ENCODE measurements at regions not wholly inside any gene's neighbourhood (a gene's known extent, or its start where the extent isn't known, plus 50 kb on each side); places are given as distances from the start of the nearest gene placed in this dataset.
"Not testable (repeated sequence)": the region's sequence is repeated elsewhere in the genome, so short reads cannot be mapped to it uniquely, and the experiment has no call there.

GRCh38 chr4:126458993-126459392, 1144.2 kb downstream of the FAT4 start:
- ATAC-seq (no peak), DNase-seq (no peak)
- intact Hi-C loops (cut with DNase I, micrococcal nuclease) = no loop called here

GRCh38 chr4:126465341-126465740, 1150.6 kb downstream of the FAT4 start:
- ATAC-seq (no peak), DNase-seq (no peak)
- intact Hi-C loops (cut with DNase I, micrococcal nuclease) = no loop called here

DNA sequence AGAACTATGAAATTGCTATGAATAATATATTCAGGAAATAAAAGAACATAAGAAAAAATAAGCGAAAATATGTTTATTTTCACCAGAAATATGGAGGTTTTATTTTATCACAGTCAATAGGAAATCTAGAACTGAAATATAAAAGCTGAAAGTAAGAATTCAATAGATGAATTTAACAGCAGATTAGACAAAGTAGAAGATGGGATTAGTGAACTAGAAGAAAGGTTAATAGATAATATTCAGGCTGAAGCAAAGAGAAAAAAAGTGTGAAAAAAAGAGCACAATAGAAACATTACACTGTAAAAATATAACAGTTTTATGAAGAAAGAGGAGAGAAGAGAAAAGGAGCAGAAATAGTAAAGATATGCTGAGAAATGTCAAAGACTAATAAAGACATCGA, 1152.1 kb downstream of the FAT4 start:
- DNase-seq = no peak
- no peak for ATAC-seq
- intact Hi-C loops (cut with DNase I, micrococcal nuclease) = no loop called here

GRCh38 chr4:126468144-126468543, 1153.4 kb downstream of the FAT4 start:
- DNase-seq (no peak), ATAC-seq (no peak)
- intact Hi-C loops (cut with DNase I, micrococcal nuclease) = no loop called here

- intact Hi-C loops (cut with DNase I, micrococcal nuclease) = no loop called here
- ATAC-seq = no peak
- no peak for DNase-seq
These were observed 1156.1 kb downstream of the FAT4 start for GRCh38 chr4:126470862-126471261.

GRCh38 chr4:126475730-126476129, 1157.0 kb upstream of the INTU start:
- DNase-seq (no peak), ATAC-seq (no peak)
- intact Hi-C loops (cut with DNase I, micrococcal nuclease) = no loop called here

- no peak for DNase-seq
- ATAC-seq = no peak
- intact Hi-C loops (cut with DNase I, micrococcal nuclease) = no loop called here
These were observed 1153.0 kb upstream of the INTU start for GRCh38 chr4:126479709-126480108.

DNA sequence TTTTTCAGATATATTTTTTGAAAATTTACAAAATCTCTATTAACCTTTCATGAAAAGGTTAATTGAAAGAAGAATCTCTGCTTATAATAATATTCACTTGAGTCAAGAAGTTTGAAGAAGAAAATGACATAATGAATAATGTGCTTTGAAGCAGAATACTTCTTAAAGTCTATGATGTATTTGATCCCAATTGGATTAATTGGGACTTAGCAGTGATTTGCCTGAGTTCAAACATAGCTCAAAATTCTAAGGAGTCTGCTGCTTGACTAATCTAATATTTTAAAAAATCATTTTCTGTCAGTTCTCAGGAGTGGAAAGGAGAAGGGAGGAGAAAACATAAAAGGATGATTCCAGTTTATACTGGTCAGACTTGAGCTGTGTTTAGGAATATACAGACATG, 1150.4 kb upstream of the INTU start:
- intact Hi-C loops (cut with DNase I, micrococcal nuclease) = no loop called here
- DNase-seq = no peak
- ATAC-seq = no peak

- ATAC-seq = no peak
- intact Hi-C loops (cut with DNase I, micrococcal nuclease) = no loop called here
- DNase-seq = no peak
These were observed 1146.4 kb upstream of the INTU start for GRCh38 chr4:126486377-126486776.

- DNase-seq (no peak), ATAC-seq (no peak)
- intact Hi-C loops (cut with DNase I, micrococcal nuclease) = no loop called here
These were observed 1142.8 kb upstream of the INTU start for GRCh38 chr4:126489826-126490463.

DNA sequence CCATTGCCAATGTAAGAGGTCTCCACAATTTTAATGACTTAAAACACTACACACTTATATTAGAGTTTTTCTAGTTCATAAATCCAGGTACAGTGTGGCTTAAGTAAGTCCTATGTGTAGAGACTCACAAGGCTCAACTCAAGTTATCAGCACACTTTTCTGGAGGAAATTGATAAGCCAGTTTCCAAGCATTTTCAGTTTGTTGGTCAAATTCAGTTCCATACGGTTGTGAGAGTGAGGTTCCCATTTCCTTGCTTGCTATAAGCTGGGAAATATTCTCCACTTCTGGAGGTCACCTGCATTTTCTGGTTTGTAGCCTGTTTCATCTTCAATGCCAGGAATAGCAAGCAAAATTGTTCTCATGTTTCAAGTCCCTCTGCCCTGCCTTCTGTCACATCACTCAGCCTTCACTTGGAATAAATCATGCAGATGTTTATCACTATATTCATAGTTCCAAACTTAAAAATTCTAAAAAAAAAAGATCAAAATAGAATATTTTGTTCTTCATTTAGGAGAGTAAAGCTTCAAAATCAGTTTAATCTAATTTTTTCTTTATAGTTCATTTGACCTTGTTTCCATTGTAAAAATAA, 1137.5 kb upstream of the INTU start:
- intact Hi-C loops (cut with DNase I, micrococcal nuclease) = no loop called here

DNA sequence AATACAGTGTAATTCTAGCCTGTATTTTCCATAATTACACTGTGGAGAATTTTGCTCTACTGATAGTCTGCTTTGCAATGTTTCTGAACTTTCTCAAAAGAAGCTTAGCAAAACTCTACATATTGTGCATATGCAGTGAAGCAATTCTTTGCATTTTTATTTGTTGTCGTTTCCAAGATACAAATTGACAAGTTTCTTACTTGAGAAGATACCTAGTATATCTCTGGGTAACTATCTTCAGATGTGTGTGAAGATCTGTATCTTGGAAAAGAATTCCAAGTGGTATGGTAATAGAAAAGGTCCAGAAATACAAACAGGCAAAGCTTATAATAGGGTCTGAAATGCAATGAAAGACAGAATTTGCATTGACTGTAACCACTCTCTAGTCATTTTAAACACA, 1119.8 kb upstream of the INTU start:
- intact Hi-C loops (cut with DNase I, micrococcal nuclease) = no loop called here
- DNase-seq (no peak), ATAC-seq (no peak)

More for the DNA sequence above, 1137.5 kb upstream of the INTU start:
- DNase-seq = no peak
- no peak for ATAC-seq

DNA sequence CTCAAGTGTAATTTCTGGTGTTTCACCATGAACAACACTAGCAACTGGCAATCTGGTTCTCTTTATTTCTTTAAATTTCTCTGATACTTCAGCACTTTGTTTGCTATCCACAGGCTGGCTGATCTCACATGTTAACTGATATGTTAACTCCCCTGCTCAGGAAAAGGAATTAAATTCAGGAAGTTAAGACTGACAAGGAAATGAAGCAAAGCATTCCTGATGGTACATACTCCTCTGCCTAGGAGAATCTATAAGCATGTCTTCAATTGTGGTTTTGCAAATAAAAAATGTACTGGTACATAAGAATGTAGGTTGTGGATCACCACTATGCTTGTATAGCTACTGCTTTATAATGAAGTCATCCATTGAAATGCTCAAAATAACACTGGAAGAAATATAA, 1119.2 kb upstream of the INTU start:
- intact Hi-C loops (cut with DNase I, micrococcal nuclease) = no loop called here
- no peak for ATAC-seq
- no peak for DNase-seq

DNA sequence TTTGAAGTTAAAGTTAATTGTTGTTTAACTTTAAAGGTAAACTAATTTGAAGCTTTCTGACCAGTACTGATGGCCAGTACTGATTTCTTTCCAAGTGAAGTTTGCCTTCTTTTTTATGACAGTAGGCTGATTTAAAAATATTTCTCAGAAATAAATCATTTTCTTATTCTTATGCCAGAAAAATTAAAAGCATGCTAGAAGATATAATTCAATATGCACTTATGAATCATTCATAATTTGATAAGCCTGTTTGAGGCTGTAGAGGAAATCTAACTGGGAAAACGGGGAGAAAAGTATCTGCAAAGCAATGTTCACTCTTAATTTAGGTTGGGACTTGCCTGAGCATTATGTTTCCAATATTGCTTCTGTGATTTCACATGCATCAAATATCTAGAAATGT, 1112.0 kb upstream of the INTU start:
- ATAC-seq (no peak), DNase-seq (no peak)
- intact Hi-C loops (cut with DNase I, micrococcal nuclease) = no loop called here

DNA sequence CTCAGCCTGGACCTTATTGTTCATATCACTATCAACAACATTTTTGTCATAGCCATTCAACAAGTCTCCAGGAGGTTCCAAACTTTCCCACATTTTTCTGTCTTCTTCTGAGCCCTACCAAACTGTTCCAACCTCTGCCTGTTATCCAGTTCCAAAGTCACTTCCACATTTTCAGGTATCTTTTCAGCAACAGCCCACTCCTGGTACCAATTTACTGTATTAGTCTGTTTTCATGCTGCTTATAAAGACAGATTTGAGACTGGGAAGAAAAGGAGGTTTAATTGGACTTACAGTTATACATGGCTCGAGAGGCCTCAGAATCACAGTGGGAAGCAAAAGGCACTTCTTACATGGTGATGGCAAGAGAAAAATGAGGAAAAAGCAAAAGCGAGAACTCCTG, 1107.4 kb upstream of the INTU start:
- DNase-seq; ATAC-seq; intact Hi-C loops (cut with DNase I, micrococcal nuclease): not testable (repeated sequence)

GRCh38 chr4:126526335-126526734, 1106.4 kb upstream of the INTU start:
- no peak for ATAC-seq
- no peak for DNase-seq
- intact Hi-C loops (cut with DNase I, micrococcal nuclease) = no loop called here

- no peak for ATAC-seq
- intact Hi-C loops (cut with DNase I, micrococcal nuclease) = no loop called here
These were observed 1102.8 kb upstream of the INTU start for GRCh38 chr4:126529997-126530396.

GRCh38 chr4:126530996-126531585, 1101.7 kb upstream of the INTU start:
- ATAC-seq (no peak), DNase-seq (no peak)
- intact Hi-C loops (cut with DNase I, micrococcal nuclease) = no loop called here

More at GRCh38 chr4:126529997-126530396, 1102.8 kb upstream of the INTU start:
- DNase-seq = no peak

DNA sequence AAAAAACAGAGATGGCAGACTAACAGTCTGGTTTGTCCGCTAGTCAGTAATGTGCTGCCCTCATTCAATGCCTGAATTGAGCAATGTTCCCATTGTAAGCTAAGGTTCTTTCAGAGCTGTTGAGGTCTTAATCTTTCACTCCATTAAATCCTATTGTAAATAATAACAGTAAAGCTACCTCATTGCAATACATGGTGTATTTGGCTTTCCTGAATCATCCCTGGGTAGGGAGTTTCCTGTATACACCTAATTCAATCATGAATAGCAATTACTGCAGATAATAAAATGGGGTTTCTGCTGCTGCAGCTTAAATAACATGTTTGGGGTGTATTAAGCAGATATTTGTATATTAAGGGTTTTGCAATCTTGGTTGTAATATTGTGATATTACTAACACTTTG, 1100.2 kb upstream of the INTU start:
- no peak for ATAC-seq
- intact Hi-C loops (cut with DNase I, micrococcal nuclease) = no loop called here

DNA sequence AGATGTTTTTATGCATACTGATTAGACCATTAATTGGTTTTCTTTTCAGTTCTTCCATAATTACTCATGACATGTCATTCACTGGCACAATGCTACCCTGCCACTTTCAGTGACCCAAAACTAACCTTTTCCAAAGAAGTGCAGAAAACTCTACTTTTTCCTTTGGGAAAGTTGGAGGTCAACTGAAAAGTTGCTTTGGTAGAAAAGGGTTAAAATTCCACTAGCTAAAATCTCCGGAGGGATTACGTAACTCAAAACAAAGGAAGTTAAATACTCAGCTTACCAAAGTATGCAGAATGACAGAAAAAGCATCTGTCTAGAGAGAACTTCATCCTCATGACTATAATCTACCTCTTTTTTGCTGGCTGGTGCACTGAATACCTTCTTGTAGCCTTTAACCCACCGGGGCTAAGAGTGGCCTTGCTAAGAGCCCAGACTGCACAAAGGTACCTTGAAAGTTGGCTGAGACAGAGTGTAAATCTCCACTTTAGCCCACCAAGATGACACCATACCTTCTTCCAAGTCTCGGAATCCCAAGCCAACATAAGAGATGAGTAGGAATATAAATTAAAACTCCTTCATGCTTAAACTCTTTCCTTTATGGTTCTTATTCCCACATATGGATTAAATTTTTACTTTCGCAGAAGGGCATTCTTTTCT, 1099.5 kb upstream of the INTU start:
- DNase-seq = no peak
- intact Hi-C loops (cut with DNase I, micrococcal nuclease) = no loop called here
- no peak for ATAC-seq

More for the DNA sequence above, 1100.2 kb upstream of the INTU start:
- no peak for DNase-seq
